K562 (cell line): ENCODE measurements at regions not wholly inside any gene's neighbourhood (a gene's known extent, or its start where the extent isn't known, plus 50 kb on each side); places are given as distances from the start of the nearest gene placed in this dataset.

Source experiments
- ATAC-seq: fragments of 200-7000 bp; cut with Tn5 transposase; 3 replicates; pipeline ENCODE4 v1.9.1; 2020; ENCODE audit warnings: moderate library complexity
- BruUV-seq: library from RNA; stranded (reverse); fragments of 400-500 nt; replicated peaks from 2 replicates; lab custom pipeline; 2021; lab: Mats Ljungman, UMichigan
- CTCF ChIA-PET: fragments of 300-600 bp; formaldehyde crosslinking; extraction: SDS; loops from one replicate; lab custom pipeline; 2021; ENCODE audit warnings: low intra/inter-chr PET ratio; lab: Yijun Ruan, JAX
- POLR2A ChIA-PET: fragments of 300-600, 350-650 bp; sonication (Branson Sonifier 250); formaldehyde crosslinking; extraction: SDS; loops from one replicate; lab custom pipeline; 2021; ENCODE audit warnings: antibody characterized with exemption, inconsistent platforms; lab: Yijun Ruan, JAX
- DNase-seq, 4 experiments: peaks; one replicate each; pipeline versions ENCODE4 v3.0.0 to v3.0.0-alpha.2; 2011 to 2018; ENCODE audit warnings: low spot score in 3 of 4, mixed read lengths in 3 of 4; ENCODE audit errors: extremely low read depth in 1 of 4
- FAIRE-seq: peaks from 2 replicates; lab custom pipeline; 2011; peaks lifted over from hg19 to GRCh38; lab: Jason Lieb, UNC
- H2AFZ ChIP-seq: 2 replicates; pipeline ENCODE4 v1.6.0; 2011; ENCODE audit warnings: low read depth, low read length, control low read depth, inconsistent platforms
- H3K27ac ChIP-seq: fragments of 200-600 bp; 3 replicates; pipeline ENCODE4 v1.8.0; 2011; ENCODE audit warnings: low read depth, mild to moderate bottlenecking, control low read depth, inconsistent platforms, low read length, moderate library complexity, mixed read lengths; ENCODE audit errors: extremely low read depth
- H3K27me3 ChIP-seq, 2 experiments: fragments of 300-600 bp in 1 of 2; 2 replicates in 1 of 2; 3 replicates in 1 of 2; pipeline versions ENCODE4 v1.6.0 to v1.8.0; 2011; ENCODE audit warnings: inconsistent platforms in 2 of 2, low read length in 2 of 2, mild to moderate bottlenecking in 1 of 2, mixed read lengths in 1 of 2, moderate library complexity in 1 of 2; ENCODE audit not compliant: control insufficient read depth in 2 of 2, insufficient read depth in 2 of 2
- H3K36me3 ChIP-seq: fragments of 300-600 bp; 3 replicates; pipeline ENCODE4 v1.8.0; 2011; ENCODE audit warnings: mild to moderate bottlenecking, low read length, inconsistent platforms; ENCODE audit not compliant: control insufficient read depth, insufficient read depth
- H3K4me1 ChIP-seq, 2 experiments: fragments of 200-600 bp in 1 of 2; replicated peaks in 1 of 2; 2 replicates in 1 of 2; 3 replicates in 1 of 2; pipeline versions ENCODE4 v1.5.1 to v1.8.0; 2011; ENCODE audit warnings: inconsistent platforms in 2 of 2, low read length in 2 of 2, mild to moderate bottlenecking in 1 of 2, mixed read lengths in 1 of 2, moderate library complexity in 1 of 2; ENCODE audit not compliant: control insufficient read depth in 2 of 2, insufficient read depth in 2 of 2
- H3K4me2 ChIP-seq: 2 replicates; pipeline ENCODE4 v1.6.1; 2011; ENCODE audit warnings: low read length, control low read depth, inconsistent platforms, mixed read lengths; ENCODE audit not compliant: insufficient read depth
- H3K4me3 ChIP-seq: fragments of 200-600 bp; sonication (generic), shearing (Covaris generic); 2 replicates; pipeline ENCODE4 v1.5.1; 2016; ENCODE audit warnings: control low read depth, inconsistent platforms
- H3K79me2 ChIP-seq: fragments of 200-600 bp; 3 replicates; pipeline ENCODE4 v1.8.0; 2011; ENCODE audit warnings: low read length, inconsistent platforms; ENCODE audit not compliant: control insufficient read depth, insufficient read depth
- H3K9ac ChIP-seq, 2 experiments: 2 replicates each; pipeline versions ENCODE4 v1.6.0 to v1.6.1; 2011; ENCODE audit warnings: low read depth in 2 of 2, low read length in 2 of 2, control low read depth in 1 of 2, inconsistent platforms in 1 of 2, mild to moderate bottlenecking in 1 of 2, mixed read lengths in 1 of 2; ENCODE audit not compliant: insufficient read depth in 1 of 2
- H3K9me1 ChIP-seq: one replicate; pipeline ENCODE4 v1.6.0; 2011; ENCODE audit warnings: inconsistent platforms, mild to moderate bottlenecking, low read length, moderate library complexity; ENCODE audit not compliant: control insufficient read depth, insufficient read depth
- H3K9me3 ChIP-seq: replicated peaks from 2 replicates; pipeline ENCODE4 v1.5.1; 2011; ENCODE audit warnings: low read depth, low read length, inconsistent platforms; ENCODE audit not compliant: control insufficient read depth, insufficient read depth
- H4K20me1 ChIP-seq: replicated peaks from 2 replicates; pipeline ENCODE4 v1.6.1; 2011; ENCODE audit warnings: low read length, inconsistent platforms, mixed read lengths; ENCODE audit not compliant: control insufficient read depth, insufficient read depth
- ATF1 ChIP-seq, 2 experiments: fragments of 450-650 bp in 1 of 2; IDR thresholded peaks; 2 replicates each; pipeline ENCODE4 v1.6.1; 2016; ENCODE audit warnings: missing compliant biosample characterization in 1 of 2, missing genetic modification characterization in 1 of 2
- BCOR ChIP-seq: fragments of 450-650 bp; IDR thresholded peaks from 2 replicates; pipeline ENCODE4 v1.6.1; 2016
- BDP1 ChIP-seq: IDR thresholded peaks from 3 replicates; pipeline ENCODE4 v1.6.1; 2011; ENCODE audit not compliant: insufficient read length, insufficient read depth
- CEBPB ChIP-seq: fragments of 450-650 bp; IDR thresholded peaks from 2 replicates; pipeline ENCODE4 v1.6.1; 2016; ENCODE audit warnings: missing genetic modification characterization, missing compliant biosample characterization
- DPF2 ChIP-seq: fragments of 450-650 bp; IDR thresholded peaks from 2 replicates; pipeline ENCODE4 v1.6.1; 2016
- GTF2A2 ChIP-seq: IDR thresholded peaks from 2 replicates; pipeline ENCODE4 v1.6.1; 2016; ENCODE audit warnings: mild to moderate bottlenecking, missing genetic modification characterization, missing compliant biosample characterization
- ILF3 ChIP-seq: fragments of 450-650 bp; IDR thresholded peaks from 2 replicates; pipeline ENCODE4 v1.6.1; 2018; ENCODE audit warnings: antibody characterized with exemption, mild to moderate bottlenecking, moderate library complexity, borderline replicate concordance
- MYNN ChIP-seq, 2 experiments: sonication (generic); formaldehyde crosslinking in 1 of 2; IDR thresholded peaks; 2 replicates each; pipeline versions ENCODE4 v1.5.0 to v1.6.1; 2016 to 2020; ENCODE audit warnings: antibody characterized with exemption in 1 of 2, missing genetic modification reagents in 1 of 2
- SREBF2 ChIP-seq: sonication (generic); formaldehyde crosslinking; IDR thresholded peaks from 2 replicates; pipeline ENCODE4 v1.4.0; 2020; ENCODE audit warnings: mild to moderate bottlenecking, missing genetic modification reagents
- TCF7 ChIP-seq: sonication (generic); IDR thresholded peaks from 2 replicates; pipeline ENCODE4 v1.6.1; 2016; ENCODE audit warnings: antibody characterized with exemption, borderline replicate concordance
- TRIM24 ChIP-seq, 2 experiments: fragments of 450-650 bp; IDR thresholded peaks; 2 replicates each; pipeline ENCODE4 v1.6.1; 2016
- ZNF76 ChIP-seq: fragments of 250-450 bp; sonication (Bioruptor Pico); IDR thresholded peaks from 2 replicates; pipeline ENCODE4 v1.4.0; 2020; ENCODE audit warnings: mild to moderate bottlenecking, moderate library complexity, borderline replicate concordance
- WGBS: fragments of 100-300 bp; shearing (Covaris generic); methylation state at CpG from one replicate; pipeline ENCODE4 v1.1.6; 2016; ENCODE audit warnings: low coverage, mixed read lengths; ENCODE audit not compliant: insufficient coverage; ENCODE audit errors: missing lambda C conversion rate; 5-methylcytosine and 5-hydroxymethylcytosine counted together
- in situ Hi-C: fragments of 300-500 bp; cut with MboI; formaldehyde crosslinking; loops from 4 replicates; pipeline ENCODE4 v1.15.0; 2018; ENCODE audit warnings: inconsistent platforms, mixed read lengths
- intact Hi-C: fragments of 100-400 bp; cut with micrococcal nuclease; formaldehyde crosslinking; loops from 2 replicates; pipeline ENCODE4 v1.14.2; 2022
- TF ChIP-seq, protein P1 (sequence below): IDR thresholded peaks from 3 replicates; pipeline ENCODE4 v1.6.1; 2011; ENCODE audit warnings: borderline replicate concordance, mild to moderate bottlenecking, moderate library complexity; ENCODE audit not compliant: insufficient read length; ENCODE audit errors: extremely low read depth
- TF ChIP-seq, protein P2 (sequence below): fragments of 450-650 bp; IDR thresholded peaks from one replicate; pipeline ENCODE4 v1.6.1; 2018; ENCODE audit warnings: mild to moderate bottlenecking, moderate library complexity; ENCODE audit not compliant: partially characterized antibody

GRCh38 chr2:150567771-150568301, 80.4 kb upstream of the RND3 start:
- ATAC-seq (no peak), FAIRE-seq (no peak), DNase-seq (no peak)
- Histone ChIP-seq H3K27me3 (no peaks in the 10 kb centered on the region), H3K36me3 (no peaks in the 10 kb centered on the region), H3K4me3 (no peak overlapping the region), H3K9me1 (no peaks in the 10 kb centered on the region), H2AFZ (no peak overlapping the region), H4K20me1 (no peaks in the 10 kb centered on the region), H3K9me3 (no peaks in the 10 kb centered on the region; the same call in 1 of the 2 replicates), H3K4me1 (no peaks in the 10 kb centered on the region), H3K9ac (no peak overlapping the region), H3K27ac (no peak overlapping the region), H3K79me2 (no peaks in the 10 kb centered on the region)
- 0% methylated on average over 4 of the region's 4 CpGs for WGBS
- BruUV-seq = no TSS peak
- POLR2A ChIA-PET = no interaction called here
- intact Hi-C loops (no loop called here), in situ Hi-C loops (no loop called here)
- CTCF ChIA-PET = no interaction called here
- no peak for TF ChIP-seq GTF2A2 (tag)
- TF ChIP-seq CEBPB (tag) = 0 out of 2 replicates have a peak, but pooled peaks have one; percentile 11
- TF ChIP-seq BCOR = no peak
- TF ChIP-seq ILF3 = no peak
- no peak for TF ChIP-seq BDP1
- TF ChIP-seq, all 486 proteins: peak for 1
- H3K4me2 ChIP-seq = no peak overlapping the region

GRCh38 chr2:150566289-150566688, 78.8 kb upstream of the RND3 start:
- Histone ChIP-seq H4K20me1 (no peaks in the 10 kb centered on the region), H3K27me3 (no peaks in the 10 kb centered on the region), H3K79me2 (no peaks in the 10 kb centered on the region), H2AFZ (no peak overlapping the region), H3K4me1 (no peaks in the 10 kb centered on the region), H3K4me3 (no peak overlapping the region), H3K9me1 (no peaks in the 10 kb centered on the region), H3K4me2 (no peak overlapping the region), H3K9me3 (no peaks in the 10 kb centered on the region; the same call in 1 of the 2 replicates), H3K36me3 (no peaks in the 10 kb centered on the region), H3K27ac (no peak overlapping the region), H3K9ac (no peak overlapping the region)
- ATAC-seq = no peak
- in situ Hi-C loops (no loop called here), intact Hi-C loops (no loop called here)
- POLR2A ChIA-PET = no interaction called here
- 1% methylated on average over 3 of the region's 3 CpGs for WGBS
- no TSS peak for BruUV-seq
- DNase-seq = no peak
- no peak for FAIRE-seq
- CTCF ChIA-PET = no interaction called here
- TF ChIP-seq ATF1 (CRISPR knock-in tag; IDR thresholded peaks at IDR 0.05) (peak; percentile 17; the same call in 1 of the 2 replicates), ATF1 (tag; IDR thresholded peaks at IDR 0.05) (peak; percentile 60), MYNN (IDR thresholded peaks at IDR 0.05) (no peak), MYNN (CRISPR knock-in tag; IDR thresholded peaks at IDR 0.05) (no peak), TRIM24 (IDR thresholded peaks at IDR 0.05) (no peak), SREBF2 (CRISPR knock-in tag) (no peak), DPF2 (no peak), TCF7 (no peak), ZNF76 (no peak)
- TF ChIP-seq, protein P1, sequence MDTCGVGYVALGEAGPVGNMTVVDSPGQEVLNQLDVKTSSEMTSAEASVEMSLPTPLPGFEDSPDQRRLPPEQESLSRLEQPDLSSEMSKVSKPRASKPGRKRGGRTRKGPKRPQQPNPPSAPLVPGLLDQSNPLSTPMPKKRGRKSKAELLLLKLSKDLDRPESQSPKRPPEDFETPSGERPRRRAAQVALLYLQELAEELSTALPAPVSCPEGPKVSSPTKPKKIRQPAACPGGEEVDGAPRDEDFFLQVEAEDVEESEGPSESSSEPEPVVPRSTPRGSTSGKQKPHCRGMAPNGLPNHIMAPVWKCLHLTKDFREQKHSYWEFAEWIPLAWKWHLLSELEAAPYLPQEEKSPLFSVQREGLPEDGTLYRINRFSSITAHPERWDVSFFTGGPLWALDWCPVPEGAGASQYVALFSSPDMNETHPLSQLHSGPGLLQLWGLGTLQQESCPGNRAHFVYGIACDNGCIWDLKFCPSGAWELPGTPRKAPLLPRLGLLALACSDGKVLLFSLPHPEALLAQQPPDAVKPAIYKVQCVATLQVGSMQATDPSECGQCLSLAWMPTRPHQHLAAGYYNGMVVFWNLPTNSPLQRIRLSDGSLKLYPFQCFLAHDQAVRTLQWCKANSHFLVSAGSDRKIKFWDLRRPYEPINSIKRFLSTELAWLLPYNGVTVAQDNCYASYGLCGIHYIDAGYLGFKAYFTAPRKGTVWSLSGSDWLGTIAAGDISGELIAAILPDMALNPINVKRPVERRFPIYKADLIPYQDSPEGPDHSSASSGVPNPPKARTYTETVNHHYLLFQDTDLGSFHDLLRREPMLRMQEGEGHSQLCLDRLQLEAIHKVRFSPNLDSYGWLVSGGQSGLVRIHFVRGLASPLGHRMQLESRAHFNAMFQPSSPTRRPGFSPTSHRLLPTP = no peak
- TF ChIP-seq, protein P2, sequence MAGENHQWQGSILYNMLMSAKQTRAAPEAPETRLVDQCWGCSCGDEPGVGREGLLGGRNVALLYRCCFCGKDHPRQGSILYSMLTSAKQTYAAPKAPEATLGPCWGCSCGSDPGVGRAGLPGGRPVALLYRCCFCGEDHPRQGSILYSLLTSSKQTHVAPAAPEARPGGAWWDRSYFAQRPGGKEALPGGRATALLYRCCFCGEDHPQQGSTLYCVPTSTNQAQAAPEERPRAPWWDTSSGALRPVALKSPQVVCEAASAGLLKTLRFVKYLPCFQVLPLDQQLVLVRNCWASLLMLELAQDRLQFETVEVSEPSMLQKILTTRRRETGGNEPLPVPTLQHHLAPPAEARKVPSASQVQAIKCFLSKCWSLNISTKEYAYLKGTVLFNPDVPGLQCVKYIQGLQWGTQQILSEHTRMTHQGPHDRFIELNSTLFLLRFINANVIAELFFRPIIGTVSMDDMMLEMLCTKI = no peak
